Esophagus muscularis mucosa (tissue), 4 donors: ENCODE measurements at regions not wholly inside any gene's neighbourhood (a gene's known extent, or its start where the extent isn't known, plus 50 kb on each side); places are given as distances from the start of the nearest gene placed in this dataset.

Experiments used
- CTCF ChIP-seq, 3 experiments: fragments of 200-600 bp in 2 of 3; fragments of 450-650 bp in 1 of 3; sonication (generic) in 2 of 3; IDR thresholded peaks; one replicate each; pipeline ENCODE4 v1.5.1; 2017 to 2019; ENCODE audit warnings: antibody characterized with exemption in 3 of 3, mild to moderate bottlenecking in 2 of 3, moderate library complexity in 1 of 3
- EP300 ChIP-seq: sonication (generic); formaldehyde crosslinking; IDR thresholded peaks from one replicate; pipeline ENCODE4 v1.6.1; 2017; ENCODE audit warnings: antibody characterized with exemption
- POLR2A ChIP-seq: fragments of 450-650 bp; IDR thresholded peaks from one replicate; pipeline ENCODE4 v1.6.1; 2017; ENCODE audit warnings: antibody characterized with exemption, moderate library complexity, mild to moderate bottlenecking, low read depth
- POLR2AphosphoS5 ChIP-seq, 2 donors: sonication (generic); formaldehyde crosslinking; IDR thresholded peaks; one replicate each; pipeline ENCODE4 v1.6.1; 2017; ENCODE audit warnings: antibody characterized with exemption in 2 of 2

GRCh38 chr2:146025519-146025918 is 1505.6 kb upstream of the ZEB2 start:
- TF ChIP-seq CTCF (IDR thresholded peaks at IDR 0.05) (no peak), EP300 (no peak), POLR2AphosphoS5 (IDR thresholded peaks at IDR 0.05) (no peak), POLR2A (no peak)
